ENCODE measurements at regions not wholly inside any gene's neighbourhood (a gene's known extent, or its start where the extent isn't known, plus 50 kb on each side); places are given as distances from the start of the nearest gene placed in this dataset.
"Not testable (repeated sequence)": the region's sequence is repeated elsewhere in the genome, so short reads cannot be mapped to it uniquely, and the experiment has no call there.

GRCh38 chr2:111442767-111443454, 322.2 kb downstream of the BCL2L11 start:
- TF ChIP-seq, protein P1, sequence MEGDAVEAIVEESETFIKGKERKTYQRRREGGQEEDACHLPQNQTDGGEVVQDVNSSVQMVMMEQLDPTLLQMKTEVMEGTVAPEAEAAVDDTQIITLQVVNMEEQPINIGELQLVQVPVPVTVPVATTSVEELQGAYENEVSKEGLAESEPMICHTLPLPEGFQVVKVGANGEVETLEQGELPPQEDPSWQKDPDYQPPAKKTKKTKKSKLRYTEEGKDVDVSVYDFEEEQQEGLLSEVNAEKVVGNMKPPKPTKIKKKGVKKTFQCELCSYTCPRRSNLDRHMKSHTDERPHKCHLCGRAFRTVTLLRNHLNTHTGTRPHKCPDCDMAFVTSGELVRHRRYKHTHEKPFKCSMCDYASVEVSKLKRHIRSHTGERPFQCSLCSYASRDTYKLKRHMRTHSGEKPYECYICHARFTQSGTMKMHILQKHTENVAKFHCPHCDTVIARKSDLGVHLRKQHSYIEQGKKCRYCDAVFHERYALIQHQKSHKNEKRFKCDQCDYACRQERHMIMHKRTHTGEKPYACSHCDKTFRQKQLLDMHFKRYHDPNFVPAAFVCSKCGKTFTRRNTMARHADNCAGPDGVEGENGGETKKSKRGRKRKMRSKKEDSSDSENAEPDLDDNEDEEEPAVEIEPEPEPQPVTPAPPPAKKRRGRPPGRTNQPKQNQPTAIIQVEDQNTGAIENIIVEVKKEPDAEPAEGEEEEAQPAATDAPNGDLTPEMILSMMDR (IDR thresholded peaks at IDR 0.05): not testable (repeated sequence)
- TF ChIP-seq SIN3A (IDR thresholded peaks at IDR 0.05; ENCODE audit: borderline replicate concordance, low read depth, low read length): not testable (repeated sequence)
- TF ChIP-seq, protein P2, sequence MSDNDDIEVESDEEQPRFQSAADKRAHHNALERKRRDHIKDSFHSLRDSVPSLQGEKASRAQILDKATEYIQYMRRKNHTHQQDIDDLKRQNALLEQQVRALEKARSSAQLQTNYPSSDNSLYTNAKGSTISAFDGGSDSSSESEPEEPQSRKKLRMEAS (IDR thresholded peaks at IDR 0.05; ENCODE audit: low read depth): not testable (repeated sequence)
